Non-pigmented ciliary epithelial cell (primary cell): ENCODE measurements at regions not wholly inside any gene's neighbourhood (a gene's known extent, or its start where the extent isn't known, plus 50 kb on each side); places are given as distances from the start of the nearest gene placed in this dataset.
A peak's percentile ranks its signal among the peaks of the same experiment; 100 is the strongest.

ENCODE experiments used
- DNase-seq: peaks from one replicate; pipeline ENCODE4 v3.0.0-alpha.2; 2010; ENCODE audit warnings: low read depth

DNA sequence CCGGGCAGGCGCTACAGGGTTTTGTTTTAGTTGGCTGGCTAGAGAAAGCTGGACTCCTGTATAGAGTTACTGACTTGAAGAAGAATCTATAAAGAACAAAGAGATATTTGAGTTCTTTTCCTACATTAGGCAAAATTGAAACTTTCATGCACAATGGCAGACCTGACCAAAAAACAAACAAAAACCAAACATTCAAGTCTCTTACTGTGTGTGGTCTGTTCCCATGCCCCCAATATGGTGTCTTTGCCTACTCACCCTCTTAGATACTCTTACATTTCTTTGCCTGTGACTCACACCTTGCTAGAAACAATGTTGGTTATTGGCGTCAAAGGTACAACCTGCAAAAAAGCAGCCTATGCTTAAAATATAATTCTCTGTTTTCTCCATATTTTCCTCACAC is 109.5 kb upstream of the TMC3 start:
- no peak for DNase-seq

DNA sequence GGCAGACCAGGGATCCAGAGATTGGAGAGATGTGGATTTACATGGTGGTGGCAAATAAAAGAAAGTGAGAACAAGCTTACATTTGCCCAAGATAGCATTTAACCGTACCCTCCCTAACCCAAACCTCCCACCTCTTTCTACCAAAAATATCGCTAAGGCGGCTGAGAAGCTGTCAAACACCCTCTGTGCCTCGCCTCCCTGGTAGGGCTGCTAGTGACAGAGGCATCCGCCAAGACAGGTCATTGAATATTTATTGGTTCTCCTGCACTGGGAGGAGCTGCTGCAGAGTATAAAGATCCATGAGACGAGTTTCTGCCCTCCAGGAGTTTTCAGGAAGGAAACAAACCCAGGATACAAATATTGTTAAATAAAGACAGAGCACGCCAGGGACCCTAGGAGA is 107.3 kb upstream of the TMC3 start:
- no peak for DNase-seq

DNA sequence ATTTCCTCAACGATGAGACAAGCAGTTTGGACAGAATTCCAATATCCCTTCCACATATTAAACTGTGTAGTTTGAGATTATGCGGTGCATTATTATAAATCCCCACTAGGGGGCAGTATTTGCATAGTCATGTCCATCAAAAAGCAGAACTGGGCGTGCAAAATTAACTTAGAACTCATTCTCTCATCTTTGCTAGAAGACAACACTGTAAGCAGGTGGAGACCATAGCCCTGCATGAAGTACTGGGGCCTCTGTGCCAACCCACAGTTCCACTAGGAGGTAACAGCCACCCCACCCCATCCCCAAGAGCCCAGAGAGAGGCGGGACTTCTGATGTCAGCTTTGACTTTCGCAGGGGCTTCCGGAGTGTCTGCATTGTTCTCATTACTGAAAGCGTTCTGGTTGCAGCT is 106.6 kb upstream of the TMC3 start:
- DNase-seq = peak; percentile 14

DNA sequence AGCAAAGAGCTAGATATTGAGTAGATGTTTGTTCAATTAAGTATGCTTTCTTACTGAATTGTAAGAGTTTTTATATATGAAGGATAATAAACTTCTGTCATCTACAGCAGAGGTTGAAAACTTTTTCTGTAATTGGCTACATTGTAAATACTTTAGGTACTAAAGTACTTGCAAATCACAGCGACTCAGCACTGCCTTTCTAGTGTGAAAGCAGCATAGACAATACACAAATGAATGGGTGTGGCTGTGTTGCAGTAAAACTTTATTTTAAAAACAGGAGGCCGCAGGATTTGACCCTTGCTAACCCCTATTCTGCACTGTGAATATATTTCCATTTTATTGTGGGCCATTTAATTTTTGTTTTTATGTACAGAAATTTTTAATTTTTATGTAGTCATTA is 104.3 kb upstream of the TMC3 start:
- DNase-seq = no peak

DNA sequence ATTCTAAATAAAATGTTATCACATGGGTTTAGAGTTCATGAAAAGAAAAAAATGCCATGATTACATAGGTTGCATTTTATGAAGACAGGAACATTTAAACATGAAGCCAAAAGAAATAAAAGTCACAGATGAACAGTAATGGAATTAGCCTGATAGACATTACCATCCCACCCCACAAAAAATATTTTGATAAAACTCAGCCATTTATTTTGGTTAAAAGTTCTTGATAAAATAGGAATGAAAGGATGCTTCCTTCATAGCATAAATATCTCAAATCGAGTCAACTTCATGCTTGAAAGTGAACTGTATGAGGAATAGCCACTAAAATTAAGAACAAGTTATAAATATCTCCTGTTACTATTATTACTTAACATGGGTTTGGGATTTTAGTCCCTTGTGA is 101.9 kb upstream of the TMC3 start:
- no peak for DNase-seq

DNA sequence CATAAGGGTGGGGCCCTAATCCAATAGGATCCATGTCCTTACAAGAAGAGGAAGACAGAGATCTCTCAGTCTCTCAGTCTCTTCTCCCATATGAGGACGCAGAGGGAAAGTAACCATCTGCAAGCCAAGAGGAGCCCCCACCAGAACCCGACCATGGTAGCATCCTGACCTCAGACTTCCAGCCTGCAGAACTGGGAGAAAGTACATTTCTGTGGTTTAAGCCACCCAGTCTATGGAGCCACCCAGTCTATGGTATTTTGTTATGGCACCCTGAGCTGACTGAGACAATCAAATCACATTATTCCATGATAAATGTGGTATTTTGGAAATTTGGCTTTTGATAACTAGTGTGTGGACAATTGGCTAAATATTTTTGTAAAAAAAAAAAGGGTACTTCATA is 101.5 kb upstream of the TMC3 start:
- DNase-seq = no peak

DNA sequence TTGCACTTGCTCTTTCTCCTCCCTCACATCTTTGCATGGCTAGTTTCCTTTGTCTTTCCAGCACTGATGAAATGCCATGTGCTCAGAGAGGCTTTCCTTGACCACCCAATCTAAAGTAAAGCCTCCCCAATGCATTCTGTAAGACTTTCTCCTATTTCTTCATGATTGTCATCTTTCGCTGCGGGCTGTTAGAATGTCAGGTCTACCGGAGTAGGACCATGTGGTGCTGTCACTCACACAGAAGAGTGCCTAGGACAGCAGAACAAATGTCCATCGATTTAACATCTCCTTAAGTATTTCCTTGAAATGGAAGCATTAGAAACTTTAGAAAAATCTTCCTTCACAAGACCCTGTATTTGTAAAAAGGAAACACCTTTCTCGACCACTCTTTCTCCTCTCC is 99.9 kb upstream of the TMC3 start:
- no peak for DNase-seq

DNA sequence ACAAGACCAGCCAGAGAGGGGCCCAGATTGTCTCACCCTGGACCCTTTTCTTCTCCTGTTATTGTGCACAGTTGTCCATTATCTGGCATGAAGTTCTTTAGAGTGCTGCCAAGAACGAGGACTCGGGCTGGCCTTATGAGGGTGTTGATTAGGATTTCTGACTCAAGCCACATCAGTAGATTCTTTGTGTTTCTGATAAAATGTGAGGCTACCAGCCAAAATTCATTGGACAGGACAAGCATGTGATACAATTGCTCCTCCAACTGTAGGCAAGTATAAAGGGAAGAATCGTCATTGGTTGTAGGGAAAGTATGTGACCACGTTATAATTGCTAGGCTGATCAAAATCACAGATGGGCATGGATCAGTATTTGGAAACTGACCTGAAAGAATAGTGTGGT is 99.2 kb upstream of the TMC3 start:
- DNase-seq = no peak

DNA sequence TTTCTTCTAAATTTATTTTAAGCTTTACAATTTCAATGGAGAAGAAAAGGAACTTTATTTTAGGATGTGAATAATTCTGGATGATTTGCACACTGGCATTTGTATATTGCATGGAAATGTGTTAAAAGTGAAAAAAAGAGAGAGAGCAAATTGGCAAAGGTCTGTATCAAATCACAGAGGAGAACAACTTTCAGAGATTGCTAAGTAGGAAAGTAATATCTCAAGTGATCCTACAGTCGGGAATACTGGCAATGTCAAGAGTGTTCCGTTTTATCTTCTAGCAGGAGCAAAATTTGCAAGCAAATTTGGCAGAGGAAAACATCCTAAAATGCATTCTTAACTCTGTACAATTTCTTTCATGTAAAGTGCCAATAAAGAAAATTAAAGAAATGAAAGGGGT is 97.1 kb upstream of the TMC3 start:
- no peak for DNase-seq

DNA sequence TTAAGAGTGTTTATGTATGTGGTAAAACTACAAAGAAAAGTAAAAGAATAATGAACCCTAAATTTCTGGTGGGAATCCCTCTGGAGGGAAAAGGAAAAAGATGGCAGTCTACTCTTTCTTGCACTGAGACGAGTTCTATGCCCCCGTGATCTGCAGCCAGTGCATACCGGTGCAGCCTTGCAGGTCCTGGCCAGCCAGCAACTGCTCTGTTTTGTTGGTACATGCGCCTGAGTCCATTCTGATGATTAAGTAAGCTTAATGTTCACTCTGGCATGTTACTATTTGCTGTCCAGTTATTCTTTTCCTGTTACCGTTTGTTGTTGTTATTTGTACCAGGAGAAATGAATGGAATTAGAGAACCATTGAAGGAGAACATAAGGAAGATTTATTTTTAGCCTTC is 95.1 kb upstream of the TMC3 start:
- no peak for DNase-seq

DNA sequence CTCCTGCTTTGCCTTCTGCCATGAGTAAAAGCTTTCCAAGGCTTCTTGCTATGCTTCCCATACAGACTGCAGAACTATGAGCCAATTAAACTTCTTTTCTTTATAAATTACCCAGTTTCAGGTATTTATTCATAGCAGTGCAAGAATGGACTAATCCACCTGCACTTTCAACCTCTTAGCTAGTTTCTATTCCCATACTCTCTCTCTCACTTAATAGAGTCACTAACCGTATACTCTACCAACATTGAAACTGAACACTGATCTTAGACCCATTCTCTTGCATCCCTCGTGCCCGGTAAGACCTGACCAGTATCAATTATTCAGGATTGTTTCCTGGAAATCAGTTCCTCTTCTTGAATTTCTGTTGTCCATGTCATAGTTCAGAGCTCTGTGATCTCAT is 92.7 kb upstream of the TMC3 start:
- no peak for DNase-seq

DNA sequence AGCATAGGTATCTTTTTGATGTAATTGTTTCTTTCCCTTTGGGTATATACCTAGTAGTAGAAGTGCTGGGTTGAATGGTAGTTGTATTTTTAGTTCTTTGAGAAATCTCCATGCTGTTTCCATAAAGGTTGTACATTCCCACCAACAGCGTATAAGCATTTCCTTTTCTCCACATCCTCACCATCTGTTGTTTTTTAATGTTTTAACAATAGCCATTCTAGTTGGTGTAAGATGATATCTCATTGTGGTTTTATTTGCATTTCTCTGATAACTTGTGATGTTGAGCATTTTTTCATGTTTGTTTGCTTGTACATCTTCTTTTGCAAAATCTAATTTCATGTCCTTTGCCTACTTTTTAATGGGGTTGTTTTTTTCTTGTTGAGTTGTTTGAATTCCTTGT is 80.0 kb upstream of the TMC3 start:
- DNase-seq = no peak

DNA sequence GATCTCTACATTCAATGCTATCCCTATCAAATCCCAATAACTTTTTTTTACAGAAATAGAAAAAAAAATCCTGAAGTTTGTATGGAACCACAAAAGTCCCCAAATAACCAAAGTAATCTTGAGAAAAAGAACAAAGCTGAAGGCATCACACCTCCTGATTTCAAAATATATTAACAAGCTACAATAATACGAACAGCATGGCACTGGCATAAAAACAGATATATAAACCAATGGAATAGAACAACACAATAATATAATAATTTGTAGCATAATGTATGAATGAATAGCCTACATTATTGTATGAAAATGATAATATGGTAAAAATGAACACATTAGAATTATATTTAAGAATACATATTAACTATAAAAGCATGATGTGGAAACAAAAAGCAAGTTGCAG is 76.7 kb upstream of the TMC3 start:
- no peak for DNase-seq

DNA sequence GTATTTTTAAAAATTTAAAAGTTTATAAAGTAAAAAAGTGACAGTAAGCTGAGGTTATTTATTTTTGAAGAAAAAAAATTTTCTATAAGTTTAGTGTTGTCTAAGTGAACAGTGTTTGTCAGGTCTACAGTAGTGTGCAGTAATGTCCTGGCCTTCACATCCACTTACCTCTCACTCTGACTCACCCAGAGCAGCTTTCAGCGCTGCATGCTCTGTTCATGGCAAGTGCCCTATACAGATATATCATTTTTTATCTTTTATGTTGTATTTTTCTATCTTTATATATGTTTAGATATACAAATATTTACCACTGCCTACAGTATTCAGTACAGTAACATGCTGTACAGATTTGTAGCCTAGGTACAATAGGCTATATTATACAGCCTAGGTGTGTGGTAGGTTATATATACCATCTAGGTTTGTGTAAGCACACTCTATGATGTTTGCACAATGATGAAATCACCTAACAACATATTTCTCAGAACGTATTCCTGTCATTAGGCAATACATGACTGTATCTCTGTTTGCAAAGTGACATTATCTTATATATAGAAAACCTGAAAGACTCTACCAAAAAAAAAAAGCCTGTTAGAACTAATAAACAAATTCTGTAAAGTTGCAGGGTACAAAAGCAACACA is 75.9 kb upstream of the TMC3 start:
- no peak for DNase-seq

DNA sequence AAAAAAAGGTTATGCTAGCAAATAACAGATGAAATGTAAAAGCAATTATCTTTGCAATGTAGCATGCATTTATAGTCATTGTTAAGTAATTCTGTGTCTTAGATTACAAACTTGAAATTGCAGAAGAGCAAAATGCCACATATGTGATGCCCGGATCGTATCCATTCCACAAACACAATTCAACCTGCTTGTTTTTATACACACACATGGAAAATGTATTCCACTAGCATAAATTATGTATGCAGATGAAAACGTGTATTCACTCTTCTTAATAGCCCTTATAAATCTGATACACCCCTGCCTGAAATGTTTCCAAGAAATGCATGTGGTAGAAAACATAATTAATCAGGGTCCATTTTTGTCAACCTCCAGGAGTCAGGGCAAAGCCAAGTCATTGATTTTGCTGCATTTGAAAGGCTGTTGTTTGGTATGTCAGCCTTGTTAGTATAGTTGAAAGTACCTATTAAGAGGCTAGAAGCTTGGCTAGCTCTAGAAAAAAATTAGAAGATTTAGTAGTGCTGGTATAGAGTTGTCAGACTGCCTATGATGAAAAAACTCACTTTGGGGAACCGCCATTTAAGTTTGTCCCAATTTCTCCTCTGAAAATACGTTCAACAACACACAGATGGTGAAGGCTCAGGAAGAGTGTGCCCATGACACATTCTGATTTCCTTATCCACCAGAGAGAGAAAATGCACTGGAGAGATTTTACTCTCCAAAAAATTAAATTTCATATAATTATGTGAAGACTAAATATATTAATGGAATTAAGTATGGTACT is 69.2 kb upstream of the TMC3 start:
- DNase-seq = no peak

DNA sequence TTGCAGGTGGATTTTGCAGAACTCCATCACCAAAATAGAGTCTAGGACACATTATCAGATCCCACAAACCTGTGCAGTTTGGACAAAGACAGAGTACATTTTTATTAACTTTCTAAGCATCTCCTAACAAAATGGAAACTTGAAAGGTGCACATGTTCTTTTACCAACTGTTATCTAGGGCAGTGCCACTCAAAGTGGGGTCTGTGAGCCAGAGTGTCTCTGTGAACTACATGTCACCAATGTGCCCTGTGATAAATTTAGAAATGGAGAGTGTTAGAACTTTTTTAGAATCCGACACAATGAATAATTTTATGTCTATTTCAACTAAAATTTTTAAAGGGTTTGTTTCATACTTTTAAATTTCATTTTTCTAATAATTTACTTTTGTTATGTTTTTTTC is 68.4 kb upstream of the TMC3 start:
- DNase-seq = no peak

DNA sequence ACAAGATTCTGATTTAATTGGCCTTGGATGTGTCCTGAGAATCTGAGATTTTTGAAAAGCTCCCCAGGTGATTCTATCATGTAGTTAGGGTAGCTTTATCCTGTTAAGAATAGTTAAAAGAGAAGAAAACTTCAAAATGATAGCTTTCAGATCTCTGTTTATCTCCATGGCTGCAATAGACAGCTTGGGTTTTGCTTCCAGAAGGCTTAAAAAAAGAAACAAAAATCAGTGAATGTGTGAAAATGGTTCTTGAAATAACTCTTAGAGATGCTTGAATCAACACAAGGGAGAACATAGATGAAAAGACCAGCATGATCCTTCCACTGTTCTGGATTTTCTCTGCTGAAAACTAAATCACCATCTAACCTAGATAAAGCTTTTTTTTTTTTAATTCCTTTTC is 60.8 kb upstream of the TMC3 start:
- DNase-seq = no peak

DNA sequence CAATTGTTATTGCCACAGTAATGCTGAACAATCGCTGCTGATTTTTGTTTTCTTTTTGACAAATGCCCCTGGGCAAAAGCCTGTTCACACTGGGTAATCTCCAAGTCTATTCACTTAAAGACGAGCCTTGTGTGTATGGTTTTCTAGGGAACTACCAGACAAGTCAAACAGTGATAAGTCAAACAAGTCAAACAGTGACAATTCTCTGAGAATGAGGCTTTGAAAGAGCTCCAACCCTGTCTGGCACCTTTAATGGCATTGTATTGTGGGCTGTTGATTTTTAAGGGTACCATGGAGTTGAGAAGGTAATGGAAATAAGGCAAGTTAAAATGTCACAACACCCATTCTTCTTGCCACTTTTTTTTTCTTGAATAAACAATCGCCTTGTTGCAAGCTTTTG is 59.4 kb upstream of the TMC3 start:
- no peak for DNase-seq

DNA sequence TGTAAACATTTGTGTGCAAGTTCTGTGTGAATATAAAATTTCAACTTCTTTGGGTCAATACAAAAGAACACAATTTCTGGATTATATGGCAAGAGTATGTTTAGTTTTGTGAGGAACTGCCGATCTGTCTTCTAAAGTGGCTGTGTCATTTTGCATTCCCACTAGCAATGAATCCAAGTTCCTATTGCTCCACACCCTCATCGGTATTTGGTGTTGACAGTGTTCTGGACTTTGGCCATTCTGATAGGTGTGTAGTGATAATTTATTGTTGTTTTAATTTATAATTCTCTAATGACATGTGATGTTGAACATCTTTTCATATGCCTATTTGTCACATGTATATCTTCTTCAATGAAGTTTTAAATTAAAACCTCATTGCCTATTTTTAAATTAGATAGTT is 58.2 kb upstream of the TMC3 start:
- DNase-seq = no peak

DNA sequence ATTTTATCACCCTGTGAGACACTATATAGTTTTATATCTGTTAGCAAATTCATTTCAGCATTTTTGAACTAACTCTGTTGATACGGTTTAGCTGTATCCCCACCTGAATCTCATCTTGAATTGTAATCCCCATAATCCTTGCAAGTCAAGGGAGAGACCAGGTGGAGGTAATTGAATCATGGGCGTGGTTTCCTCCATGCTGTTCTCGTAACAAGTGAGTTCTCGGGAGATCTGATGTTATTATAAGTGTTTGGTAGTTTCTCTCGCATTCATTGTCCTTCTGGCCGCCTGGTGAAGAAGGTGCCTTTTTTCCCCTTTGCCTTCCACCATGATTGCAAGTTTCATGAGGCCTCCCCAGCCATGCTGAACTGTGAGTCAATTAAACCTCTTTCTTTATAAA is 53.2 kb upstream of the TMC3 start:
- DNase-seq = no peak

DNA sequence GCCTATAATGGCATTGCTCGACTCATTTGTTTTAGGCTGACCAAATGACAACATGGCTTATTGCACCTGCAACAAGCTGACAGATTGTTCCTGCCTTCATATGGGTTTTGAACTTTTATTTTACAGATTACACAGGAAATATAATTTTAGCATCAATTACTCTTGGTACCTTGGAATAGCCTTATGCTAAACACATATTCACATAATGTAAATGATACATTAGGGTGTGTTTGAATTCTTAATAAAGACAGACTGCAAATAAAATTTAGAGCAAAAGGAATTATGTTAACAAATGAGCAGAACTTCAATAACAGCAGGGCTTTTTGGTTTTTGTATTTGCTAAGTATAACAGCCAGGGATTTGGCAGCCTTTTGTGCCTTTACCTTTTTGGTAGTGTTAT is 51.9 kb upstream of the TMC3 start:
- no peak for DNase-seq
